Ureter (tissue), 1 donor: ENCODE measurements at regions not wholly inside any gene's neighbourhood (a gene's known extent, or its start where the extent isn't known, plus 50 kb on each side); places are given as distances from the start of the nearest gene placed in this dataset.

Experiments
- DNase-seq: peaks from one replicate; pipeline ENCODE4 v3.0.0-alpha.2; 2020; ENCODE audit warnings: low spot score
- donor health status: DM: yes; HTN: yes; CAD: no.

DNA sequence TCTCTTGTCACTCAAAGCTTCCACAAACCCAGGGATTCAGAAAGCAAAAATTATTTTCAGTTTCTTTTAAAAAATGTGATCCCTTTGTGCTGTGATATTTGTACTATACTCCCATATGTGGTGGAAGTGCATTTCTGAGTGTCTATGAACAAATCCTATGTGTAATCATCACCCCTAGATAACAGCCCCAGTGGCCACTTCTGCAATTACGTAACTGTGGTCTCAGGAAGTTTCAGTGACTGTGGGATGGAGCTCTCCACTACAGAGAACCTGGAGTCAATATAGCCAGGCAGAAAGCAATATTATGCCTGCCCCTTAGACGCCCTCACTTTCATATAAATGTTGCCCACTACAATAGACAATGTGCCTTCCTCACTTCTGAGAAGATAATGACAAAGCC lies 1101.7 kb upstream of the GHITM start:
- DNase-seq, result no peak

DNA sequence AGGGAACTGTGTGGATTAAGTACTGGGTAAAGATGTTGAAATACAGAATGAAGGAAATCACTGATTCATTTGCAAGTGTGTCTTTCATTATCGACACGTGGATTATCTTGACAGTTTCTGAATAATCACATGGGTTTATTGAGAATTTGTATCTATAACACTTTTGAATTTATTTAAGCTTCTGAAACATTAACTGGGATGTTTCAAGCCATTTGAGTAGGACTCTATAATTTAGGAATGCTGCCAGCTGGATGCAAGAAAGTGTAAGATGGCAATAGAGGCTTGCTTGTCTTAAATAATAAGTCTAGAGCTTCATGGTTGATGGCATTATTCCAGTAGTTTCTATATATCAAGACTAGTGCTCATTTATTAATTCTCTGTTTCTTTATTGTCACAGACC lies 1100.7 kb upstream of the GHITM start:
- DNase-seq, result no peak

DNA sequence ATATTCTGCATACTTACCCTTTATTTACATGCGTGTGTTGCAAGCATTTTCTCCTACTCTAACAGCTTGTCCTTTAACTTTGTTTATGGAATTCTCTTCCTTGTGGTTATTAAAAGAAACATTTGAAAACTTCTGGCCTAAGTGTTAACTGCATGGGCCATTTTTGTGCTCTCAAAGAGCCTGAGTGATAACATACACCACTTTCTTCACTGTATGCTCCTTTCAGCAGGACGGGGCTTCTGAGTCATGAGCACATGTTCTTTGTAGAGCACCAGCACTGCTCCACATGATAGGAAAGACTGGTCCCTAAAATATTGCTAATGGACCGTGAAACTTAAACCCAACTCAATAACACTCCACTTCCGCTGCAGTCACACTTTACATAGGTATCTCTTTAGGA lies 1093.6 kb upstream of the GHITM start:
- no peak for DNase-seq

DNA sequence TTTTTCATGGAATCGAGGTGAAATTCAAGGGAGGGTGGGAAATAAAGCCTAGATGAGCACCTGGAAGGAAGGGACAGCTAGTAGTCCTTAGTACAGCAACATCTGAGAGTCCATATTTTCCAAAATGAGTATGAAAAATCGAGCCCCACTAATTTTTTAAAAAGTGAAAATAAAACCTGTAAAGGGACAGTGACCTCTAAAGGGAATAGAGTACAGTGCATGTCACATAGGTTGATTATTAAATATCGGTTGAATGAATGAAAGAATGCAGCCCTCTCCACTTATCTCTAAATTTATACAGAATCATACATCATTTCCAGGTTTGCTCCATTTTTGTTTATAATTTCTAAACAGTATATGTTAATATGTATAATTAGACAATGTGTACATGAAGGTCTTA lies 1088.5 kb upstream of the GHITM start:
- DNase-seq, result no peak

DNA sequence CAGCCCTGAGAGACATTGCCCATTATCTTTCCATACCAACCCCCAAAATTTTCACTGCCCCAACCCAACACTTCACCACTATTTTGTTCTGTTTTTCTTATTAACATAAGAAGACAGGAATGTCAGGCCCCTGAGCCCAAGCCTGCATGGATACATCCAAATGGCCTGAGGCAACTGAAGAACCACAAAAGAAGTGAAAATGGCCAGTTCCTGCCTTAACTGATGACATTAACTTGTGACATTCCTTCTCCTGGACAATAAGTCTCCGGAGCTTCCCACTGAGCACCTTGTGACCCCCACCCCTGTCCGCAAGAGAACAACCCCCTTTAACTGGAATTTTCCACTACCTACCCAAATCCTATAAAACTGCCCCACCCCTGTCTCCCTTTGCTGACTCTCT lies 1076.4 kb upstream of the GHITM start:
- no peak for DNase-seq

DNA sequence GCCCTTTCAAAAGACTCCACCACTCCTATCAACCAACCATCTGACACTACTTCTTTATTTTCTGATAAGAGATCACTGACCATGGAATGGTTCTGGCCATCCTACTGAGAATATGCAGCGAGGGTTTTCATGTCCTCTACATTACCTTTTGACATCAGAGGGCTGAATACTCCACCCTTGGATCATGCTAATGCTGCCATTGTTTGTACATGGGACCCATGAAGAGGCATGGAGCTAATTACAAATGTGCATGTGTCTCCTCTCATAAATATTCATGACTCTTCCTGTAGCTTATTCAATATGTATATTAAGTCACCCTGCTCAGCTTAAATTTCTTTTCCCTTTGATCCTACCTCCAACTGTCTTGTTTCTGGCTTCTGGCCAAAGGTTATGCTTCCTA lies 1065.8 kb upstream of the GHITM start:
- DNase-seq, result no peak

DNA sequence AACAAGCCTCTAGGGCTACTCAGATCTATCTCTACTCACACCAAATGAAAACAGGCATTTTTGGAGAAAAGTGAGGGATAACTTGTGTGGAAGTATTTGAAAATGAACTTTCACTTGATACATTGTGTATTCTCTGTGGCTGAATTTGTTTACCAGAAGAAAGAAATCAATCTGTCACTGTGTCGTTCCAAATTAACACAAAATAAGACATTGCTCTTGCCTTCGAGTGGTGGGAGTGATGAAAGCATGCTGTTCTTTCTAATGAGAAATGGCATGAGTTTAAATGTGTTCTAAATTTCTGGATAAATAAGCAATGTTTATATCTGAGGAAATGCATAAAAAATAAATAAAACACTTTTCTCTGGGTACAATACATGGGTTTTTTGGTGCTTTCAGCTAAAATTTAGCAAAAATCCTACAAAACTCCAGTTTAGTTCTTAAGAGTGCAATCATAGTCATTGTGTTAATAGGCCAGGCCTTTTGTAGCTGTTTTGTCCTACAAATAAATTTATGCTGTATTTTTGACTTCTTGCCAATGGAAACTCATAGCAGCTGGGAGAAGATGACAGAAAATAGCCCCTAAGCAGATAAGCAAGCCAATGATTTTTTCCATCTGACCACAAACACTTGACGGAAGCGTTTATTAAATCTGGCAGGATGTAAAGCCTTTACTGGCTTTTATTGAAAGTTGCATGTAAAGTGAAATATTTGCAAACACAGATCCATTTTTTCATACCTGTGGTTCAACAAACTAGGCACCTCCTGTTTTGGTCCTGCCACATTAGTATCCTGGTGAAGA lies 1064.1 kb upstream of the GHITM start:
- DNase-seq, result no peak

DNA sequence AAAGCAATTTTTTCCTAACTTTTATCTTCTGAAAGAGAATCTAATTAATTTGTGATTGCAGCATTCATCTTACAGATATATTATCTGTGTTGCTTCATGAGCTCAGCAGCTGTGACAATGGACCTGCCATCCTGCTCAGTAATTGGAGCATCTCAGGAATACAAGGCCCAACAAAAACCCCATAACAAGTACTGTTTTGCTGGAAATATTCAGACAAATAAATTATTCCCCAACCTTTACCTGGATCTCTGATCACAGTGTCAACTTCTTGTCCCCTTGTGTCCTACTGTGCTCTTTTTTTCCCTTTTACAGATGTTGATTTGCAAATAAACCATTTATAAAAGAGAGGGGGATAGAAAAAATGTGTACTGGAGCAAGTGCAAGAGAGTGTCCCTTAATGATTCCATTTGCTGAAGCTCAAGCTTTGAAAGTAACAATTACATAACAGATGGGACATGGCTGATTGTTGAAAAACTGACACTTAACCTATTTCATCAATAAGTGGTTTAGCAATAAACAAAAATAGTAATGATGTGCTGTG lies 1063.4 kb upstream of the GHITM start:
- no peak for DNase-seq

DNA sequence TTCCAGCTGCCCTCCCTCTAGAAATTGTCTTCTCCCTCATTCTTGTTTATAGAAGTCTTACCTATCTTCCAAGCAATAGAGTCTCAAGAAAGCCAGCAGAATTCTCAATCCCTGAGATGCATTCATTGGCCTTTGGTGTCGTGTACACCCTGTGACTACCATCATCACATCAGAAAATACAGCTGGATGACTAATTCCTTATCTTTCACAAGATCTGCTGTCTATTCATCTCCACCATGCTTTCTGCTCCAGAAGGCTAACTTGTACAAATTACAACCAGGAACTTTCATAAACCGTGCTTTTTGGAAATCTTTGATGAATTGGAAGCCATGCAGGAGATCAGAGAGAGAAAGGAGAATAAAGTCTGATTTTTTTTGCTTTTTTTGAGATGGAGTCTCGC lies 1062.9 kb upstream of the GHITM start:
- no peak for DNase-seq

DNA sequence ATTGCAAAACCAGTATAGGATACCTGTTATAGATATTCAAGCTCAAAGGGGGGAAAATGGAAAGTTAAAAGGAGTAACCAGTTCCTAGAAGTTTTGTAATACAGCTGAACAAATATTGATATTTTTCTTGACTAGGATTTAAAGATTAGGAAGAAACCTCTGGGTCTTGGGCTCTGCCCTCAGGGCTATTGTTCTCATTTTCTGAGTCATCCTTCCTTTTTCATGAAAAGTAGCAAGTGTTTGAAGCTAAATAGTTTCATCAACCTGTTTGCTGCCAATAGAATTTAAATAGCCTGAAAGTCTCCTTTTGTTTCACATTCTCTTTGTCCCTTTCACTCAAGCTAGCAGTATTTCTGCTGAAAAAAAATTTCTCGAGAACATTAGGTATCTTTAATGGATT lies 1061.1 kb upstream of the GHITM start:
- DNase-seq, result no peak

DNA sequence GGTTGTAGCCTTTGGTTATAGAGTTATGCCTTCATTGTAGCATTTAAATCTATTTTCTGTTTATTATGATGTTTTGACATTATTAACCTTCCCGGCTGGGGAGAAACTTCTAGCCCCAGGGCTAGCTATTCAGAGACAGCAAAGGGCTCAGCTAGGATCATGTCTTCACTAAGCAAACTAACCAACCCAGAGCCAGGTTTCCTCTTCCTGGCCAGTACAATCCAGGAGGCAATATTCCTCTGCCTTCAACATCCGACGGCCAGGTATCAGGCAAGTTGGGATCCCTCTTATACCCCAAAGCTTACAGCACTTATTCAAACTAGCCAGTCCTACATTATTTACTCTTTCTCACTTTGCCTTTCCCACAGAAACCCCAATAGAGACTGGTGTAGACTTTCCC lies 1060.7 kb upstream of the GHITM start:
- no peak for DNase-seq

DNA sequence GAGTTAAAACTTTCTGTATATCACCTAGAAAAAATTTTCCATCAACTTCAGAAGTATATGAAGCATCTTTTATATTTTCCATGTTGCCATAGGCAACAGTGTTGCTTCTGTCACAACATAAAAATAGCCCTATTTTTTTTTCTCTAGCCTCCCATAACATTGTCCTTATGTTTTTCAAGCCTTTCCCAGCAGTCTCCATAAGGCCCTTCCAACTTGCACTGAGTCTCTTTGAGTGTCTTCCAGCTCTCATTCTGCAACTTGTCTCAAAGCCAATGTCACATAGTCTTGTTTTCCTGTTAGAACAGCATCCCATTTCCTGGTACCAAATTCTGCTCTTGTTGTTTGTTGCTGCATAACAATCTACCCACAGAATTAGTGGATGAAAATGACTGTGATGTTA lies 1055.5 kb upstream of the GHITM start:
- DNase-seq, result no peak

DNA sequence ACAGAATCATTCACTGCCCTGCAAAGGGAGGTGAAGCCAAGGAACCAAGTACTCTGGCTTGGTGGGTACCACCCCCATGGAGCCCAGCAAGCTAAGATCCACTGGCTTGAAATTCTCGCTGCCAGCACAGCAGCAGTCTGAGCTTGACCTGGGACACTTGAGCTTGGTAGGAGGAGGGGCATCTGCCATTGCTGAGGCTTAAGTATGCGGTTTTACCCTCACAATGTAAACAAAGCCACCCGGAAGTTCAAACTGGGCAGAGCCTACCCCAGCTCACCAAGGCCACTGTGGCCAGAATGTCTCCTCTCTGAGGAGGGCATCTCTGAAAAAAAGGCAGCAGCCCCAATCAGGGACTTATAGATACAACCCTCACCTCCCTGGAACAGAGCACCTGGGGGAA lies 1050.0 kb upstream of the GHITM start:
- no peak for DNase-seq

DNA sequence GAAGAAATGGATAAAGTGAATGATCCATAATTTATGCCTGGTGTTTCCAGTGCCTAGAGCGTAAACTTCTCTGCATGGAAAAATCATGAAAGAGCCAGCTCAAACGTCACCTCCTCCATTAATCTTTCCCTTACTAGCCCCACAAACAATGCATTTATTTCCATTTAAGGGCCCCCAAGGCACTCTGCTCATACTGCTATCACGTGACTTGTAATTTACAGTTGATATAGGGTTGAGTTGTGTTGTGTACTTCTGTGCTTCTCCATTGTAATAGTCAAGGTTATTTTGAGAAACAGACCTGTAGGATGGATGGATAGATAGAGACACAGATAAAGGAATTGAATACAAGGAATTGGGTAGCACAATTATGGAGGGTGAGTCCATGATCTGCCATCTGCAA lies 1034.7 kb upstream of the GHITM start:
- no peak for DNase-seq

DNA sequence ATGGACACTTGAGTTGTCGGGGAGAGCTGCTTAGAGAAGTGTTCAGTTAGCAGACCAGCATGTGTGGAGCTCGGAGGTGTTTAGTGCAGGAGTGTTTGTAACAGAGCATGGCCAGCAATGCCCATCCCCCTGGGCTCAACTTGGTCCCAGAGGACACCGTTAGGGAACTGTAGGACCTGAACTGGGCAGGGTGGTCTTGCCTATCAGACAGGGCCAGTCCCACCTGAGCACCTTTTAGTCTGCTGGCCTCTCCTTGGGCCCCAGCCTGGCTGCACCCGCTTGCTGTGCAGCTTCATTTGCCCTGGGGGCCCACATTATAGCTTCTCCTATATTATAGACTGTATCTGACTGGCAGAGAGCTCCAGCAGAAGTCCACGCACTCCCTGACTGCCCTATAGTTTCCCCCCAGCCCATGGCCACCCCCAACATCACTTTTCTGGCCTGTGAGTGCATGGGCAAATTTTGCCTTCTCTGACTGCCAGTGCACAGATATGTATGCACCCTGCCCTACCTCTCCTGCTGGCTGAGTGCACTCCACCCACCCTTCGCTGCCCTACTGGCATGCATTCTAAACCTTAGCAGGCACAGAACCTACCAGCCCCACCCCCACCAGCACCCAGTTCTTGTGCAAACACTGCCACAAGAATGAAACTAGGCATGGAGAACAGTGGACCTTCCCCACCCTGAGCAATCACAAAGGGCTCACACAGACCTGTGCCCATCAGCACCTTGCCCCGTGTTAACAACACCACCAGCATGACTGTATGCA lies 1030.6 kb upstream of the GHITM start:
- DNase-seq, result no peak

DNA sequence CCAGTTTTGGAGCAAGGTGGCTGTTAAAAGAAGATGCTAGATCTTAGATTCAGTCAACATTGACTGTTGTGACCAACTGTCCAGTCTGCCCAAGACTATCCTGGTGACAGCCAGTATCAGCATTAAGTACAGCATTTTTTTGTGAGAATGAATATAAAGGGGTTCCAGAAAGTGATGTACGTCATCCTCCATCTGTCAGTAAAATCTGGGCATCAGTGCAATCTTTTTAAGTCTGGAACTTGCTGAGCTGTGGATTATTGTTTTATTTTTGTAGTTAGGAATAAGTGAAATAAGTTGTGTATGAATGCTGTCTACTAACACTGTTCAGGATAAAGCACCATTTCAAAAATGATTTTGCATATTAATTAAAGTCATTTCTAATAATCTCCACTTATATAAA lies 1020.0 kb upstream of the GHITM start:
- DNase-seq, result no peak

DNA sequence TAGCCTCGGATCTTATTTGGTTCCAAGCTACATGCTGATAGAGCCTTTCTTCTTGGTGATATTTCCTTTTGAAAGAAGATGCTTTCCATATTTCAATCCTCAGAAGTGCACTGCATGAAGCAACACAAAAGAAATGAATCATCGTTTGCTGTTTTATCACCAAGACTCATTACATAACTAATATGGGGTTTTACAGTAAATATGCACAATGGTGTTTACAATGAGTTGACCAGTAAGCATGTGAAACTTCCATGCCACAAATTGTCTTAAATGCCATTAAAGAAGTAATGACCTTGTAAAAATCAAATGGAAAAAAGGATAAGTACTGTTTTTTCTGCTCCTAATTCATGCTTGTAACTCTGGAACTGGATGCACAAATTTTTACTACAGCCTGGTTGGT lies 1017.0 kb upstream of the GHITM start:
- DNase-seq, result no peak

DNA sequence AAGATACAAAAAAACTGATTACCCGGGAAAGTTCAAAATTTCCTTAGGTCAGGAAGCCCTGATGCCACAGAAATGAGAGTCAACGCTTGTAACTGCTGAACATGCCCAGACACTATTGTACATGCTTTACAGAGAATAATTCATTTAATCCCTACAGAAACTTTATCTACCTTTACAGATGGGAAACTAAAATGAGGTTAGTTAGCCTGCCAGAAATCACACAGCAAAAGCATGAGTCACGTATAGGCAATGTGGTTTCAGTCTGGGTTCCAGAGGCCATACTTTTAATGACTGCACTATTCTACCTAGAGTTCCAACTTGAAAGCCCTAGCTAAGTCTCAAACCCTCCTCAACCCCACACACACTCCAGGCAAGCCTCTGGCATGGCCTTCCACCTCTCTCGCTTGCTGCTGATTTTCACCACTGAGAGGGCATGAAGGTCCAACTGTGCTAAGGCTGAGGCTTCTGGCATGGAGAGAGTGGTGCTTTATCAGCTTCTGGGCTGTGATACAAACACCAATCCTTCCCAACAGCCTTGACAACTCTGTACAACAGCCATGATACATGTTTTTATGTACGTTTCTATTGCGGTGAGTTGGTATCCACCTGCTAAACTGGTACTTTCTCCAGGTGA lies 1011.2 kb upstream of the GHITM start:
- no peak for DNase-seq

DNA sequence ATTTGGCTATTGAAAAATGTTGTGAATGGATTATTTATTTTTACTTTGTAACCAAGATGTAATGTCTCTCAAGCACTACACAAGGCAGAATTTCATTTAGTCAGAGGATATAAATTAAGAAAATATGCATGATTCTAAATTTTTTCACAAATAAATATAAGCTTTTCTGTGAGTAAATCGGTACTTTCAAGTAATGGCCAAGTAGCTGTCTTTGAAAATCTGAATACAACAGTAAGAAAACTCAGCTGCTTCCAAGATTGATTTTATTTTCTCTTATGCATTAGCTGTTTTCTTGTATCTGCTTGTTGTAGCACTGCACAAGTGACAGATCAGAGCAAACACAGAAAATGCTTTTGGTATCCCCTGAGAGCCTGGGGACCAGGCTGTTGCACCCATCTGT lies 998.5 kb upstream of the GHITM start:
- no peak for DNase-seq

DNA sequence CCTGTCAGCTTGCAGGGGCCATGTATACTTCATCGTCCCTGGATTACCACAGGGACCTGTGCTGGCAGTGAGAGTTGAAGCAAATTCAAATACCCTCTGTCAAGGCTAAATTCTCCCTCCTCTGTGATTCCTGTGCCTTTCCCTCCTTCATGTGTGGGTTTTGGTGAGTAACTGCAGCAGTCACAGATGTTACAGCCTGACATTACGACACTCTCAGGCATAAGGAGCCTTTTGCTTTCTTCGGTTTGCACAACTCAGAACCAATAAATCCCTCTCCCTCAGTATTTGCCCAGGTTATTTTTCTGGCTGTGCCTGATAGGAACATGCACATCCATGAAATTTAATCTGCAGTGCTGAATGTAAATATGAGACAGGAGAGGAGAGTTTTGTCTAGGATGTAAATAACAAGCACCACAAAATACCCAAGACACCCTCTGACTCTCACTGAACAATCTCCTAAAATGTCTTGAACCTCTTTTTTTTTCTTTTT lies 997.2 kb upstream of the GHITM start:
- no peak for DNase-seq

DNA sequence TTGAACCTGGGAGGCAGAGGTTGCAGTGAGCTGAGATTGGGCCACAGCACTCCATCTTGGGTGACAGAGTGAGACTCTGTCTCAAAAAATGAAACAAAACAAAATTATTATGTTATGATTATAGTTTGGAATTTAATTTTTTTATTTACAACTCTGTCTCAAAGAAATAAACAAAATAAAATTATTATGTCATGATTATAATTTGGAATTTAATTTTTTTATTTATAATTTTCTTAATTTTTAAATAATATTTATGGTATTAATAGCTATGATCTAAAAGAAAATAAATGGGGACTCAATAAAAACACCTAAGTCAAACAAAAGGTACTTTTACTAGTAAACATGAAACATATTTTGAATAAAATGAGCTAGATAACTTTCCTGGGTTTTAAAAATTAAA lies 994.8 kb upstream of the GHITM start:
- DNase-seq, result no peak

DNA sequence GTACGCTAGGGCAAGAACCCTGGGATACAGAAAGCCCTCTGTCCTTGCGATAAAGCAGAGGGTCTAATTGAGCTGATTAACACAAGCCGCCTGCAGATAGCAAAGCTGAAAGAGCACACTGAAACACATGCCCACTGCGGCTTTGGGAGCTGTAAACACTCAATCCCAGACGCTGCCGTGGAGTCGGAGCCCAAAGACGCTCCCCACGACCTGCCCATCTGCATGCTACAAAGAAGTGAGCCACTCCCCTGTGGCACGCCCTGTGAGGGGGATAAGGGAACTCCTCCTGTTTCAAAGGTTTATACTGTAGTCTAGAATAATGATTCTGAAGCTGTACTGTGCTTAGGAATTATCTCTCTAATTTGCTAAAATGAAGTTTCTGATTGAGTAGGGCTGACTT lies 985.6 kb upstream of the GHITM start:
- no peak for DNase-seq

DNA sequence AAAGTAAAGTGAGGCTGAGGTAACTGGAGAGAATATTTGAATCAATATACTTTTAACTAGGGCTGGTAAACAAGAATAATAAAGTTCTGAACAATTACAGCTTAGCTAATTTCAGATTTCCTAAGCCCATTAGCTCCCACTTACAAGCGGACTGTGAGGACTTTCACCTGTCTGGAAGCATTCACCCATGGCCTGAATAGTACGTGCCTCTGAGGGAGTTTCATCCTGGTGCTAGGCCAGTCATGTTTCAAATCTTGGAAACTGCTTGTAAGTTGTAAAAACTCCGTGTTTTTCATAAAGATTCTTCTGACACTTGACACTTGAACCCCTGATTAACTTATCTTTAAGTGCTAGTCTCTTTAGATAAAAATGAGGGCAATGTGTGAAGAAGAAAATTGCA lies 975.2 kb upstream of the GHITM start:
- DNase-seq, result no peak
